Transverse colon (tissue), 4 donors: ENCODE measurements at regions not wholly inside any gene's neighbourhood (a gene's known extent, or its start where the extent isn't known, plus 50 kb on each side); places are given as distances from the start of the nearest gene placed in this dataset.

Experiments used
- CTCF ChIP-seq, 5 experiments: fragments of 200-600 bp in 3 of 5; fragments of 450-650 bp in 2 of 5; sonication (generic) in 3 of 5; IDR thresholded peaks; 1 replicate in 2 of 5; 2 replicates in 3 of 5; pipeline ENCODE4 v1.5.1; 2016 to 2017; ENCODE audit warnings: antibody characterized with exemption in 5 of 5, inconsistent platforms in 3 of 5, mild to moderate bottlenecking in 2 of 5, moderate library complexity in 1 of 5
- EP300 ChIP-seq: sonication (generic); formaldehyde crosslinking; IDR thresholded peaks from one replicate; pipeline ENCODE4 v1.6.1; 2017; ENCODE audit warnings: antibody characterized with exemption, low read depth
- POLR2A ChIP-seq: fragments of 450-650 bp; IDR thresholded peaks from one replicate; pipeline ENCODE4 v1.6.1; 2016; ENCODE audit warnings: antibody characterized with exemption, mild to moderate bottlenecking, moderate library complexity
- POLR2AphosphoS5 ChIP-seq, 3 donors: sonication (generic); formaldehyde crosslinking; IDR thresholded peaks; one replicate each; pipeline ENCODE4 v1.6.1; 2016; ENCODE audit warnings: antibody characterized with exemption in 3 of 3

- TF ChIP-seq CTCF (IDR thresholded peaks at IDR 0.05) (no peak), POLR2A (no peak), POLR2AphosphoS5 (IDR thresholded peaks at IDR 0.05) (no peak), EP300 (no peak)
Observed at GRCh38 chr19:30853036-30853435, 480.9 kb downstream of the ZNF536 start.
